Fibroblast of lung (primary cell): ENCODE measurements at regions not wholly inside any gene's neighbourhood (a gene's known extent, or its start where the extent isn't known, plus 50 kb on each side); places are given as distances from the start of the nearest gene placed in this dataset.

Experiments used
- DNase-seq, 2 donors: peaks; one replicate each; pipeline versions ENCODE4 v3.0.0 to v3.0.0-alpha.2; 2010; ENCODE audit warnings: low read depth in 2 of 2
- H2AFZ ChIP-seq: 2 replicates; pipeline ENCODE4 v1.5.1; 2012; ENCODE audit warnings: low read length, control low read depth, inconsistent platforms
- H3K27ac ChIP-seq: 2 replicates; pipeline ENCODE4 v1.5.1; 2011; ENCODE audit warnings: low read length, control low read depth; ENCODE audit not compliant: insufficient read depth
- H3K27me3 ChIP-seq: 2 replicates; pipeline ENCODE4 v1.5.1; 2011; ENCODE audit warnings: mild to moderate bottlenecking, low read length; ENCODE audit not compliant: control insufficient read depth, insufficient read depth
- H3K36me3 ChIP-seq: 2 replicates; pipeline ENCODE4 v1.5.1; 2011; ENCODE audit warnings: low read length; ENCODE audit not compliant: control insufficient read depth, insufficient read depth
- H3K4me1 ChIP-seq: 2 replicates; pipeline ENCODE4 v1.5.1; 2011; ENCODE audit warnings: low read length; ENCODE audit not compliant: control insufficient read depth, insufficient read depth; ENCODE audit errors: extremely low read depth
- H3K4me2 ChIP-seq: 2 replicates; pipeline ENCODE4 v1.5.1; 2011; ENCODE audit warnings: low read length, control low read depth; ENCODE audit not compliant: insufficient read depth; ENCODE audit errors: extremely low read depth
- H3K4me3 ChIP-seq, 4 experiments: fragments of 200-600 bp in 1 of 4; sonication (generic) in 1 of 4; replicated peaks in 1 of 4; 2 replicates each; pipeline ENCODE4 v1.5.1; 2011 to 2016; ENCODE audit warnings: low read length in 4 of 4, low read depth in 3 of 4, mild to moderate bottlenecking in 3 of 4, control low read depth in 2 of 4, inconsistent platforms in 1 of 4, mixed read lengths in 1 of 4; ENCODE audit not compliant: insufficient read depth in 1 of 4; ENCODE audit errors: control extremely low read depth in 1 of 4
- H3K79me2 ChIP-seq: 2 replicates; pipeline ENCODE4 v1.5.1; 2012; ENCODE audit warnings: mild to moderate bottlenecking, low read length, inconsistent platforms; ENCODE audit not compliant: control insufficient read depth, insufficient read depth
- H3K9ac ChIP-seq: 2 replicates; pipeline ENCODE4 v1.5.1; 2011; ENCODE audit warnings: mild to moderate bottlenecking, low read length, control low read depth; ENCODE audit not compliant: insufficient read depth
- H3K9me3 ChIP-seq: 2 replicates; pipeline ENCODE4 v1.5.1; 2012; ENCODE audit warnings: low read depth, low read length; ENCODE audit not compliant: control insufficient read depth, insufficient read depth
- H4K20me1 ChIP-seq: 2 replicates; pipeline ENCODE4 v1.5.1; 2011; ENCODE audit warnings: low read length; ENCODE audit not compliant: control insufficient read depth, insufficient read depth; ENCODE audit errors: extremely low read depth
- EZH2 ChIP-seq: IDR thresholded peaks from 2 replicates; pipeline ENCODE4 v1.5.1; 2012; ENCODE audit warnings: low read length, control low read depth, mild to moderate bottlenecking; ENCODE audit errors: missing control alignments
- TF ChIP-seq, protein P1 (sequence below), 2 donors: IDR thresholded peaks in 1 of 2; conservative IDR thresholded peaks in 1 of 2; 1 replicate in 1 of 2; 2 replicates in 1 of 2; pipeline ENCODE4 v1.5.1; 2011 to 2012; ENCODE audit warnings: low read length in 2 of 2, control low read depth in 1 of 2, inconsistent platforms in 1 of 2, low read depth in 1 of 2, mild to moderate bottlenecking in 1 of 2

- Histone ChIP-seq H3K4me3 (no peak overlapping the region), H3K79me2 (no peaks in the 10 kb centered on the region), H3K36me3 (no peaks in the 10 kb centered on the region), H3K4me1 (no peaks in the 10 kb centered on the region), H3K9ac (no peak overlapping the region), H4K20me1 (no peaks in the 10 kb centered on the region), H3K27ac (no peak overlapping the region), H3K9me3 (no peaks in the 10 kb centered on the region), H3K27me3 (no peaks in the 10 kb centered on the region), H2AFZ (no peak overlapping the region), H3K4me2 (no peak overlapping the region)
- DNase-seq: no peak
- TF ChIP-seq, protein P1, sequence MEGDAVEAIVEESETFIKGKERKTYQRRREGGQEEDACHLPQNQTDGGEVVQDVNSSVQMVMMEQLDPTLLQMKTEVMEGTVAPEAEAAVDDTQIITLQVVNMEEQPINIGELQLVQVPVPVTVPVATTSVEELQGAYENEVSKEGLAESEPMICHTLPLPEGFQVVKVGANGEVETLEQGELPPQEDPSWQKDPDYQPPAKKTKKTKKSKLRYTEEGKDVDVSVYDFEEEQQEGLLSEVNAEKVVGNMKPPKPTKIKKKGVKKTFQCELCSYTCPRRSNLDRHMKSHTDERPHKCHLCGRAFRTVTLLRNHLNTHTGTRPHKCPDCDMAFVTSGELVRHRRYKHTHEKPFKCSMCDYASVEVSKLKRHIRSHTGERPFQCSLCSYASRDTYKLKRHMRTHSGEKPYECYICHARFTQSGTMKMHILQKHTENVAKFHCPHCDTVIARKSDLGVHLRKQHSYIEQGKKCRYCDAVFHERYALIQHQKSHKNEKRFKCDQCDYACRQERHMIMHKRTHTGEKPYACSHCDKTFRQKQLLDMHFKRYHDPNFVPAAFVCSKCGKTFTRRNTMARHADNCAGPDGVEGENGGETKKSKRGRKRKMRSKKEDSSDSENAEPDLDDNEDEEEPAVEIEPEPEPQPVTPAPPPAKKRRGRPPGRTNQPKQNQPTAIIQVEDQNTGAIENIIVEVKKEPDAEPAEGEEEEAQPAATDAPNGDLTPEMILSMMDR (conservative IDR thresholded peaks at IDR 0.05 in 1 of 2, IDR thresholded peaks at IDR 0.05 in 1 of 2; ENCODE audit: low read depth in 1 of 2, low read length in 2 of 2): no peak
- no peak for TF ChIP-seq EZH2
Measured at GRCh38 chr3:176914764-176915163, 282.5 kb downstream of the TBL1XR1 start.

- Histone ChIP-seq H3K4me1 (no peaks in the 10 kb centered on the region), H2AFZ (no peak overlapping the region), H3K27me3 (no peaks in the 10 kb centered on the region), H3K79me2 (no peaks in the 10 kb centered on the region), H3K4me2 (no peak overlapping the region), H3K9me3 (no peaks in the 10 kb centered on the region), H4K20me1 (no peaks in the 10 kb centered on the region), H3K4me3 (no peak overlapping the region), H3K9ac (no peak overlapping the region), H3K27ac (no peak overlapping the region), H3K36me3 (no peaks in the 10 kb centered on the region)
- TF ChIP-seq EZH2: no peak
- TF ChIP-seq, protein P1 (conservative IDR thresholded peaks at IDR 0.05 in 1 of 2, IDR thresholded peaks at IDR 0.05 in 1 of 2; ENCODE audit: low read depth in 1 of 2, low read length in 2 of 2): no peak
- no peak for DNase-seq
Measured at GRCh38 chr3:176911579-176911978, 285.7 kb downstream of the TBL1XR1 start.

GRCh38 chr3:176909044-176909443 is 288.2 kb downstream of the TBL1XR1 start:
- no peak for TF ChIP-seq EZH2
- TF ChIP-seq, protein P1 (conservative IDR thresholded peaks at IDR 0.05 in 1 of 2, IDR thresholded peaks at IDR 0.05 in 1 of 2; ENCODE audit: low read depth in 1 of 2, low read length in 2 of 2): no peak
- no peak overlapping the region for H3K4me3 ChIP-seq
- DNase-seq: no peak
- H2AFZ ChIP-seq: no peak overlapping the region
- H3K27me3 ChIP-seq: no peaks in the 10 kb centered on the region
- no peak overlapping the region for H3K9ac ChIP-seq
- no peak overlapping the region for H3K27ac ChIP-seq
- H3K79me2 ChIP-seq: no peaks in the 10 kb centered on the region
- H3K4me1 ChIP-seq: no peaks in the 10 kb centered on the region
- no peak overlapping the region for H3K4me2 ChIP-seq
- H3K36me3 ChIP-seq: no peaks in the 10 kb centered on the region
- H4K20me1 ChIP-seq: no peaks in the 10 kb centered on the region
- no peaks in the 10 kb centered on the region for H3K9me3 ChIP-seq
